T-cell (primary cell): ENCODE measurements at regions not wholly inside any gene's neighbourhood (a gene's known extent, or its start where the extent isn't known, plus 50 kb on each side); places are given as distances from the start of the nearest gene placed in this dataset.

ENCODE experiments used
- ATAC-seq, 4 experiments: fragments of 200-7000 bp in 3 of 4; fragments of 150-1000 bp in 1 of 4; cut with Tn5 transposase; replicated peaks in 1 of 4; 1 replicate in 3 of 4; 2 replicates in 1 of 4; pipeline ENCODE4 v1.10.0; 2021; ENCODE audit warnings: moderate library complexity in 3 of 4, mild to moderate bottlenecking in 2 of 4, moderate number of reproducible peaks in 1 of 4
- CTCF ChIA-PET, 2 donors: fragments of 300-600 bp; sonication (Branson Sonifier 250); formaldehyde crosslinking; loops; one replicate each; lab custom pipeline; 2022; ENCODE audit warnings: antibody characterized with exemption in 2 of 2; lab: Charles Lee
- POLR2A ChIA-PET, 2 donors: fragments of 300-600 bp; sonication (Branson Sonifier 250); formaldehyde crosslinking; loops; one replicate each; lab custom pipeline; 2022; ENCODE audit warnings: antibody characterized with exemption in 2 of 2; lab: Charles Lee
- DNase-seq, 35 experiments: peaks; one replicate each; pipeline versions ENCODE4 v3.0.0 to v3.0.0-alpha.2; 2013 to 2023
- H3K27ac ChIP-seq: one replicate; pipeline ENCODE4 v1.5.1; 2013; ENCODE audit warnings: low read length
- H3K27me3 ChIP-seq, 2 experiments: replicated peaks in 1 of 2; 1 replicate in 1 of 2; 2 replicates in 1 of 2; pipeline versions ENCODE4 v1.6.1 to v1.7.0; 2013; ENCODE audit warnings: low read length in 1 of 2, mixed read lengths in 1 of 2; ENCODE audit not compliant: control insufficient read depth in 2 of 2, insufficient read depth in 2 of 2; ENCODE audit errors: extremely low read depth in 1 of 2
- H3K36me3 ChIP-seq, 2 donors: 1 replicate in 1 of 2; 2 replicates in 1 of 2; pipeline versions ENCODE4 v1.6.1 to v1.7.0; 2013; ENCODE audit warnings: low read length in 1 of 2; ENCODE audit not compliant: control insufficient read depth in 2 of 2, insufficient read depth in 1 of 2; ENCODE audit errors: extremely low read depth in 1 of 2
- H3K4me1 ChIP-seq, 2 experiments: 1 replicate in 1 of 2; 2 replicates in 1 of 2; pipeline versions ENCODE4 v1.6.1 to v1.7.0; 2013; ENCODE audit warnings: low read length in 2 of 2, mixed read lengths in 1 of 2; ENCODE audit not compliant: insufficient read depth in 2 of 2, control insufficient read depth in 1 of 2; ENCODE audit errors: extremely low read depth in 1 of 2
- H3K4me3 ChIP-seq, 2 donors: 1 replicate in 1 of 2; 2 replicates in 1 of 2; pipeline versions ENCODE4 v1.5.1 to v1.7.0; 2013; ENCODE audit warnings: mild to moderate bottlenecking in 2 of 2, low read length in 1 of 2, moderate library complexity in 1 of 2; ENCODE audit not compliant: control insufficient read depth in 1 of 2; ENCODE audit errors: extremely low read depth in 1 of 2
- H3K9me3 ChIP-seq: 2 replicates; pipeline ENCODE4 v1.7.0; 2013
- H3K27ac Mint-ChIP-seq, 2 donors: one replicate each; pipeline ENCODE4 v1.8.0; 2020 to 2021; ENCODE audit warnings: mild to moderate bottlenecking in 2 of 2, mixed read lengths in 2 of 2
- H3K27me3 Mint-ChIP-seq, 2 donors: one replicate each; pipeline ENCODE4 v1.8.0; 2021 to 2022; ENCODE audit warnings: mixed read lengths in 2 of 2
- H3K36me3 Mint-ChIP-seq: one replicate; pipeline ENCODE4 v1.8.0; 2021; ENCODE audit warnings: mixed read lengths
- H3K4me1 Mint-ChIP-seq, 3 donors: one replicate each; pipeline ENCODE4 v1.8.0; 2020 to 2022; ENCODE audit warnings: mixed read lengths in 3 of 3, mild to moderate bottlenecking in 1 of 3
- H3K4me3 Mint-ChIP-seq, 3 donors: one replicate each; pipeline ENCODE4 v1.8.0; 2020 to 2022; ENCODE audit warnings: mild to moderate bottlenecking in 3 of 3, mixed read lengths in 3 of 3, moderate library complexity in 3 of 3
- H3K9me3 Mint-ChIP-seq, 3 donors: one replicate each; pipeline ENCODE4 v1.8.0; 2020 to 2022; ENCODE audit warnings: mixed read lengths in 3 of 3
- WGBS: methylation state at CpG from one replicate; pipeline ENCODE4 v1.1.5; 2013; ENCODE audit warnings: missing lambda C conversion rate; ENCODE audit not compliant: insufficient coverage; 5-methylcytosine and 5-hydroxymethylcytosine counted together

GRCh38 chr17:27968206-27968732, 74.2 kb upstream of the NLK start:
- no peaks in the 10 kb centered on the region for H3K4me1 Mint-ChIP-seq
- peaks cover 19 to 20% of the 10 kb centered on the region in 2 donors for H3K27me3 Mint-ChIP-seq
- Histone ChIP-seq H3K4me1 (no peaks in the 10 kb centered on the region), H3K27ac (no peak overlapping the region), H3K27me3 (peaks cover 0 to 13% of the 10 kb centered on the region in 2 experiments), H3K4me3 (no peak overlapping the region), H3K36me3 (no peaks in the 10 kb centered on the region), H3K9me3 (no peaks in the 10 kb centered on the region)
- no peak overlapping the region for H3K27ac Mint-ChIP-seq
- CTCF ChIA-PET: no interaction called here
- H3K4me3 Mint-ChIP-seq: no peak overlapping the region
- ATAC-seq (no peak), DNase-seq (no peak)
- no peaks in the 10 kb centered on the region for H3K36me3 Mint-ChIP-seq
- POLR2A ChIA-PET: no interaction called here
- 87% methylated on average over 3 of the region's 8 CpGs for WGBS
- H3K9me3 Mint-ChIP-seq: no peaks in the 10 kb centered on the region

- no peak for ATAC-seq
- no peak for DNase-seq
- Histone ChIP-seq H3K36me3 (no peaks in the 10 kb centered on the region), H3K27ac (no peak overlapping the region), H3K4me1 (no peaks in the 10 kb centered on the region), H3K27me3 (peaks cover 0 to 12% of the 10 kb centered on the region in 2 experiments), H3K9me3 (no peaks in the 10 kb centered on the region), H3K4me3 (no peak overlapping the region)
- H3K9me3 Mint-ChIP-seq: no peaks in the 10 kb centered on the region
- no peaks in the 10 kb centered on the region for H3K4me1 Mint-ChIP-seq
- no peak overlapping the region for H3K27ac Mint-ChIP-seq
- H3K4me3 Mint-ChIP-seq: no peak overlapping the region
- peaks cover 19 to 23% of the 10 kb centered on the region in 2 donors for H3K27me3 Mint-ChIP-seq
- ChIA-PET CTCF (interaction anchor here in 1 of 2 donors (0.5 kb wide), 1 partner anchor 12 kb away, joined by 3 read pairs; no protein-coding TSS in a partner anchor), POLR2A (no interaction called here)
- WGBS: no CpG with 5 or more reads among the region's 3 CpGs
- no peaks in the 10 kb centered on the region for H3K36me3 Mint-ChIP-seq
These were observed 71.9 kb upstream of the NLK start for GRCh38 chr17:27970587-27970986.

GRCh38 chr17:27973258-27974044, 69.0 kb upstream of the NLK start:
- H3K27me3 ChIP-seq: peaks cover 0 to 11% of the 10 kb centered on the region in 2 experiments
- no peak overlapping the region for H3K4me3 Mint-ChIP-seq
- POLR2A ChIA-PET: no interaction called here
- ATAC-seq (no peak), DNase-seq (no peak)
- H3K36me3 ChIP-seq: no peaks in the 10 kb centered on the region
- peaks cover 20 to 22% of the 10 kb centered on the region in 2 donors for H3K27me3 Mint-ChIP-seq
- H3K27ac ChIP-seq: no peak overlapping the region
- no peak overlapping the region for H3K27ac Mint-ChIP-seq
- no peaks in the 10 kb centered on the region for H3K4me1 ChIP-seq
- H3K36me3 Mint-ChIP-seq: no peaks in the 10 kb centered on the region
- H3K9me3 ChIP-seq: no peaks in the 10 kb centered on the region
- no peaks in the 10 kb centered on the region for H3K4me1 Mint-ChIP-seq
- H3K4me3 ChIP-seq: no peak overlapping the region
- no peaks in the 10 kb centered on the region for H3K9me3 Mint-ChIP-seq
- CTCF ChIA-PET: no interaction called here
- no CpG with 5 or more reads among the region's 5 CpGs for WGBS

GRCh38 chr17:27974045-27974436, 68.4 kb upstream of the NLK start:
- Mint-ChIP-seq H3K4me3 (no peak overlapping the region), H3K36me3 (no peaks in the 10 kb centered on the region), H3K27me3 (peaks cover 20 to 27% of the 10 kb centered on the region in 2 donors), H3K27ac (no peak overlapping the region), H3K9me3 (no peaks in the 10 kb centered on the region), H3K4me1 (no peaks in the 10 kb centered on the region)
- Histone ChIP-seq H3K9me3 (no peaks in the 10 kb centered on the region), H3K27me3 (peaks cover 0 to 10% of the 10 kb centered on the region in 2 experiments), H3K27ac (no peak overlapping the region), H3K36me3 (no peaks in the 10 kb centered on the region), H3K4me3 (no peak overlapping the region), H3K4me1 (no peaks in the 10 kb centered on the region)
- no CpG with 5 or more reads among the region's 3 CpGs for WGBS
- ATAC-seq (no peak), DNase-seq (no peak)
- POLR2A ChIA-PET: no interaction called here
- CTCF ChIA-PET: no interaction called here

- H3K27ac ChIP-seq: no peak overlapping the region
- Mint-ChIP-seq H3K4me3 (no peak overlapping the region), H3K27ac (no peak overlapping the region), H3K27me3 (peaks cover 25 to 30% of the 10 kb centered on the region in 2 donors), H3K9me3 (no peaks in the 10 kb centered on the region), H3K4me1 (no peaks in the 10 kb centered on the region), H3K36me3 (no peaks in the 10 kb centered on the region)
- ATAC-seq: no peak
- ChIA-PET POLR2A (no interaction called here), CTCF (interaction anchor here in 1 of 2 donors (1.1 kb wide), 1 partner anchor 15 kb away, joined by 4 read pairs; no protein-coding TSS in a partner anchor)
- H3K4me1 ChIP-seq: no peaks in the 10 kb centered on the region
- H3K36me3 ChIP-seq: no peaks in the 10 kb centered on the region
- no peak for DNase-seq
- WGBS: 69% methylated on average over 5 of the region's 6 CpGs
- no peak overlapping the region for H3K4me3 ChIP-seq
- H3K27me3 ChIP-seq: peaks cover 0 to 10% of the 10 kb centered on the region in 2 experiments
- no peaks in the 10 kb centered on the region for H3K9me3 ChIP-seq
These were observed 67.8 kb upstream of the NLK start for GRCh38 chr17:27974531-27975145.

- Histone ChIP-seq H3K27ac (no peak overlapping the region), H3K27me3 (peaks cover 0 to 12% of the 10 kb centered on the region in 2 experiments), H3K4me3 (no peak overlapping the region), H3K9me3 (no peaks in the 10 kb centered on the region), H3K36me3 (no peaks in the 10 kb centered on the region), H3K4me1 (no peaks in the 10 kb centered on the region)
- no peak overlapping the region for H3K4me3 Mint-ChIP-seq
- WGBS: 95% methylated on average over 3 of the region's 6 CpGs
- H3K27ac Mint-ChIP-seq: no peak overlapping the region
- DNase-seq: no peak
- ChIA-PET POLR2A (no interaction called here), CTCF (interaction anchor here in 1 of 2 donors (1.1 kb wide), 1 partner anchor 16 kb away, joined by 4 read pairs; no protein-coding TSS in a partner anchor)
- no peaks in the 10 kb centered on the region for H3K9me3 Mint-ChIP-seq
- no peaks in the 10 kb centered on the region for H3K36me3 Mint-ChIP-seq
- H3K27me3 Mint-ChIP-seq: peaks cover 22% of the 10 kb centered on the region in 2 donors
- no peaks in the 10 kb centered on the region for H3K4me1 Mint-ChIP-seq
- ATAC-seq: no peak
These were observed 67.1 kb upstream of the NLK start for GRCh38 chr17:27975146-27976011.
